IMR-90 (cell line): ENCODE measurements at regions not wholly inside any gene's neighbourhood (a gene's known extent, or its start where the extent isn't known, plus 50 kb on each side); places are given as distances from the start of the nearest gene placed in this dataset.

Experiments used
- ATAC-seq: fragments of 200-7000 bp; cut with Tn5 transposase; 2 replicates; pipeline ENCODE4 v1.9.1; 2020; ENCODE audit warnings: low read depth, mild to moderate bottlenecking, moderate library complexity
- BruUV-seq: library from RNA; stranded (reverse); fragments of 400-500 nt; replicated peaks from 2 replicates; lab custom pipeline; 2021; lab: Mats Ljungman, UMichigan
- CTCF ChIA-PET: fragments of 300-600 bp; formaldehyde crosslinking; extraction: SDS; loops from one replicate; lab custom pipeline; 2021; ENCODE audit warnings: antibody characterized with exemption; lab: Yijun Ruan, JAX
- POLR2A ChIA-PET: fragments of 300-600 bp; sonication (Branson Sonifier 250); formaldehyde crosslinking; loops from one replicate; lab custom pipeline; 2022; ENCODE audit warnings: antibody characterized with exemption; ENCODE audit not compliant: unreplicated experiment; lab: Charles Lee
- DNase-seq: peaks from one replicate; pipeline ENCODE4 v3.0.0; 2013
- H2AFZ ChIP-seq: replicated peaks from 2 replicates; pipeline ENCODE3; 2013; ENCODE audit warnings: low read length, mild to moderate bottlenecking; ENCODE audit not compliant: poor library complexity
- H2AK5ac ChIP-seq: 2 replicates; pipeline ENCODE4 v1.6.1; 2013; ENCODE audit warnings: low read depth, low read length, inconsistent platforms
- H2AK9ac ChIP-seq: replicated peaks from 2 replicates; pipeline ENCODE3; 2013; ENCODE audit warnings: mild to moderate bottlenecking, low read depth, low read length, moderate library complexity; ENCODE audit not compliant: poor library complexity
- H2BK120ac ChIP-seq: 2 replicates; pipeline ENCODE4 v1.6.1; 2013; ENCODE audit warnings: low read depth, low read length, inconsistent platforms
- H2BK15ac ChIP-seq: 3 replicates; pipeline ENCODE4 v1.6.1; 2013; ENCODE audit warnings: low read depth, low read length, inconsistent platforms
- H2BK20ac ChIP-seq: 2 replicates; pipeline ENCODE4 v1.6.1; 2013; ENCODE audit warnings: low read depth, mild to moderate bottlenecking, inconsistent platforms, low read length, moderate library complexity
- H2BK5ac ChIP-seq: 2 replicates; pipeline ENCODE4 v1.6.1; 2013; ENCODE audit warnings: mild to moderate bottlenecking, low read depth, low read length, inconsistent platforms; ENCODE audit not compliant: poor library complexity, severe bottlenecking
- H3K14ac ChIP-seq: replicated peaks from 2 replicates; pipeline ENCODE4 v1.6.1; 2013; ENCODE audit warnings: low read depth, low read length, inconsistent platforms
- H3K18ac ChIP-seq: 2 replicates; pipeline ENCODE4 v1.6.1; 2013; ENCODE audit warnings: low read depth, low read length, control low read depth
- H3K23ac ChIP-seq: 2 replicates; pipeline ENCODE4 v1.6.1; 2013; ENCODE audit warnings: low read depth, low read length, inconsistent platforms
- H3K27ac ChIP-seq: 2 replicates; pipeline ENCODE4 v1.5.1; 2013; ENCODE audit warnings: mild to moderate bottlenecking, control low read depth, low read length; ENCODE audit not compliant: insufficient read depth
- H3K27me3 ChIP-seq: 2 replicates; pipeline ENCODE4 v1.6.1; 2013; ENCODE audit warnings: low read length; ENCODE audit not compliant: control insufficient read depth, insufficient read depth
- H3K36me3 ChIP-seq: 2 replicates; pipeline ENCODE4 v1.6.1; 2013; ENCODE audit warnings: low read length, mixed read lengths; ENCODE audit not compliant: control insufficient read depth, insufficient read depth
- H3K4ac ChIP-seq: 2 replicates; pipeline ENCODE4 v1.6.1; 2013; ENCODE audit warnings: low read depth, low read length, inconsistent platforms
- H3K4me1 ChIP-seq: 2 replicates; pipeline ENCODE4 v1.6.1; 2013; ENCODE audit warnings: low read length, mixed read lengths; ENCODE audit not compliant: control insufficient read depth, insufficient read depth
- H3K4me2 ChIP-seq: 2 replicates; pipeline ENCODE4 v1.6.1; 2013; ENCODE audit warnings: low read depth, mild to moderate bottlenecking, control low read depth, low read length, moderate library complexity
- H3K4me3 ChIP-seq: 2 replicates; pipeline ENCODE4 v1.5.1; 2013; ENCODE audit warnings: low read depth, mild to moderate bottlenecking, control low read depth, low read length, moderate library complexity; ENCODE audit not compliant: insufficient read depth
- H3K56ac ChIP-seq: 2 replicates; pipeline ENCODE4 v1.6.1; 2013; ENCODE audit warnings: low read length, inconsistent platforms; ENCODE audit not compliant: insufficient read depth; ENCODE audit errors: extremely low read depth
- H3K79me1 ChIP-seq, 2 experiments: 2 replicates each; pipeline ENCODE4 v1.6.1; 2013; ENCODE audit warnings: low read length in 2 of 2, inconsistent platforms in 1 of 2, low read depth in 1 of 2
- H3K9ac ChIP-seq: 2 replicates; pipeline ENCODE4 v1.6.1; 2013; ENCODE audit warnings: low read depth, low read length, control low read depth
- H3K9me1 ChIP-seq: 2 replicates; pipeline ENCODE4 v1.6.1; 2013; ENCODE audit warnings: low read length, inconsistent platforms; ENCODE audit not compliant: insufficient read depth
- H3K9me3 ChIP-seq: 2 replicates; pipeline ENCODE4 v1.6.1; 2013; ENCODE audit warnings: low read length; ENCODE audit not compliant: control insufficient read depth, insufficient read depth
- H4K20me1 ChIP-seq: 2 replicates; pipeline ENCODE4 v1.6.1; 2013; ENCODE audit warnings: low read length, inconsistent platforms; ENCODE audit not compliant: insufficient read depth
- H4K5ac ChIP-seq: 2 replicates; pipeline ENCODE4 v1.6.1; 2013; ENCODE audit warnings: mild to moderate bottlenecking, low read depth, low read length, control low read depth
- H4K8ac ChIP-seq, 2 experiments: 2 replicates each; pipeline ENCODE4 v1.6.1; 2013; ENCODE audit warnings: low read depth in 2 of 2, low read length in 2 of 2, control low read depth in 1 of 2, inconsistent platforms in 1 of 2
- H4K91ac ChIP-seq: 2 replicates; pipeline ENCODE4 v1.6.1; 2013; ENCODE audit warnings: low read depth, low read length, inconsistent platforms; ENCODE audit not compliant: insufficient read depth
- CEBPB ChIP-seq: IDR thresholded peaks from 2 replicates; pipeline ENCODE4 v1.6.1; 2012; ENCODE audit warnings: low read depth, low read length, improper control_type of control experiment
- FOS ChIP-seq: fragments of 150-350 bp; IDR thresholded peaks from 2 replicates; pipeline ENCODE4 v1.6.1; 2016; ENCODE audit warnings: low read depth, low read length
- MAFK ChIP-seq: IDR thresholded peaks from 2 replicates; pipeline ENCODE4 v1.6.1; 2012; ENCODE audit warnings: low read depth, low read length, improper control_type of control experiment
- NFE2L2 ChIP-seq: fragments of 150-350 bp; IDR thresholded peaks from 2 replicates; pipeline ENCODE4 v1.6.1; 2016; ENCODE audit warnings: low read depth, mild to moderate bottlenecking, low read length
- RCOR1 ChIP-seq: IDR thresholded peaks from 2 replicates; pipeline ENCODE4 v1.6.1; 2012; ENCODE audit warnings: mild to moderate bottlenecking, low read length, improper control_type of control experiment; ENCODE audit not compliant: insufficient replicate concordance
- SMC3 ChIP-seq: fragments of 150-350 bp; IDR thresholded peaks from 2 replicates; pipeline ENCODE4 v1.6.1; 2016; ENCODE audit warnings: low read depth, mild to moderate bottlenecking, antibody characterized with exemption, low read length, moderate library complexity
- USF2 ChIP-seq: fragments of 150-350 bp; IDR thresholded peaks from 2 replicates; pipeline ENCODE4 v1.6.1; 2017; ENCODE audit warnings: mild to moderate bottlenecking, antibody characterized with exemption, low read length, low read depth
- dilution Hi-C: fragments of 300-500 bp; cut with HindIII; formaldehyde crosslinking; loops from one replicate; pipeline ENCODE4 v1.14.3; 2018; ENCODE audit warnings: low sequenced_read_pairs; ENCODE audit not compliant: unreplicated experiment
- in situ Hi-C: fragments of 300-500 bp; cut with MboI; formaldehyde crosslinking; loops from 3 replicates; pipeline ENCODE4 v1.14.3; 2019; ENCODE audit warnings: low sequenced_read_pairs, inconsistent platforms, mixed read lengths
- intact Hi-C: fragments of 100-400 bp; cut with micrococcal nuclease; formaldehyde crosslinking; loops from 2 replicates; pipeline ENCODE4 v1.10.0; 2022

GRCh38 chr3:161740421-161740820 is 243.8 kb downstream of the OTOL1 start:
- Histone ChIP-seq H3K79me1 (no peaks in the 10 kb centered on the region), H3K18ac (no peak overlapping the region), H2AK5ac (no peak overlapping the region), H3K4me2 (no peak overlapping the region), H2AK9ac (no peak overlapping the region), H3K27me3 (no peaks in the 10 kb centered on the region), H2BK15ac (no peak overlapping the region), H3K56ac (no peak overlapping the region), H3K9me1 (no peaks in the 10 kb centered on the region), H3K36me3 (no peaks in the 10 kb centered on the region), H3K4me3 (no peak overlapping the region), H3K23ac (no peak overlapping the region), H2BK20ac (no peak overlapping the region), H4K20me1 (no peaks in the 10 kb centered on the region), H3K14ac (no peak overlapping the region), H3K27ac (no peak overlapping the region), H2BK5ac (no peak overlapping the region), H4K8ac (no peak overlapping the region), H3K4ac (no peak overlapping the region), H3K9ac (no peak overlapping the region), H4K91ac (no peak overlapping the region), H3K4me1 (no peaks in the 10 kb centered on the region), H2BK120ac (no peak overlapping the region), H3K9me3 (peaks cover 7% of the 10 kb centered on the region; the same call in 1 of the 2 replicates), H2AFZ (no peak overlapping the region), H4K5ac (no peak overlapping the region)
- no peak for ATAC-seq
- ChIA-PET POLR2A (no interaction called here), CTCF (no interaction called here)
- in situ Hi-C loops = no loop called here
- dilution Hi-C loops = no loop called here
- no peak for DNase-seq
- TF ChIP-seq NFE2L2 (no peak), CEBPB (no peak), USF2 (no peak), MAFK (no peak), FOS (no peak), RCOR1 (no peak), SMC3 (no peak)
- intact Hi-C loops = no loop called here
- BruUV-seq = no TSS peak
